Keratinocyte (primary cell): ENCODE measurements at regions not wholly inside any gene's neighbourhood (a gene's known extent, or its start where the extent isn't known, plus 50 kb on each side); places are given as distances from the start of the nearest gene placed in this dataset.

Experiments used
- DNase-seq: peaks from one replicate; pipeline ENCODE4 v3.0.0-alpha.2; 2011; ENCODE audit warnings: low read depth, missing footprints, low spot score
- FAIRE-seq: peaks from 2 replicates; lab custom pipeline; 2011; peaks lifted over from hg19 to GRCh38; lab: Jason Lieb, UNC
- H2AFZ ChIP-seq: 2 replicates; pipeline ENCODE4 v1.6.0; 2012; ENCODE audit warnings: low read length, control low read depth, inconsistent platforms; ENCODE audit not compliant: control insufficient read depth
- H3K27ac ChIP-seq: 2 replicates; pipeline ENCODE4 v1.5.1; 2011; ENCODE audit warnings: low read length; ENCODE audit not compliant: control insufficient read depth, insufficient read depth
- H3K27me3 ChIP-seq: 3 replicates; pipeline ENCODE4 v1.6.0; 2011; ENCODE audit warnings: low read length; ENCODE audit not compliant: control insufficient read depth, insufficient read depth; ENCODE audit errors: extremely low read depth
- H3K36me3 ChIP-seq, 2 experiments: 2 replicates in 1 of 2; 3 replicates in 1 of 2; pipeline ENCODE4 v1.5.1; 2011; ENCODE audit warnings: low read length in 2 of 2, mild to moderate bottlenecking in 1 of 2; ENCODE audit not compliant: control insufficient read depth in 2 of 2, insufficient read depth in 2 of 2; ENCODE audit errors: extremely low read depth in 1 of 2
- H3K4me1 ChIP-seq: 3 replicates; pipeline ENCODE4 v1.5.1; 2011; ENCODE audit warnings: low read length; ENCODE audit not compliant: control insufficient read depth, insufficient read depth; ENCODE audit errors: extremely low read depth
- H3K4me2 ChIP-seq: 3 replicates; pipeline ENCODE4 v1.6.0; 2011; ENCODE audit warnings: low read depth, low read length; ENCODE audit not compliant: control insufficient read depth, insufficient read depth; ENCODE audit errors: extremely low read depth
- H3K4me3 ChIP-seq, 3 experiments: fragments of 200-600 bp in 1 of 3; sonication (generic) in 1 of 3; 2 replicates in 2 of 3; 3 replicates in 1 of 3; pipeline ENCODE4 v1.5.1; 2011 to 2016; ENCODE audit warnings: low read length in 3 of 3, mild to moderate bottlenecking in 3 of 3, control low read depth in 2 of 3, inconsistent platforms in 1 of 3, low read depth in 1 of 3, mixed read lengths in 1 of 3, mixed run types in 1 of 3, moderate library complexity in 1 of 3; ENCODE audit not compliant: control insufficient read depth in 2 of 3, insufficient read depth in 2 of 3; ENCODE audit errors: extremely low read depth in 1 of 3
- H3K79me2 ChIP-seq: 2 replicates; pipeline ENCODE4 v1.6.0; 2012; ENCODE audit warnings: low read length; ENCODE audit not compliant: control insufficient read depth, insufficient read depth
- H3K9ac ChIP-seq: 3 replicates; pipeline ENCODE4 v1.6.0; 2011; ENCODE audit warnings: low read length; ENCODE audit not compliant: control insufficient read depth, insufficient read depth; ENCODE audit errors: extremely low read depth
- H3K9me1 ChIP-seq: 3 replicates; pipeline ENCODE4 v1.6.0; 2011; ENCODE audit warnings: low read length; ENCODE audit not compliant: control insufficient read depth, insufficient read depth; ENCODE audit errors: extremely low read depth
- H3K9me3 ChIP-seq: 2 replicates; pipeline ENCODE4 v1.5.1; 2012; ENCODE audit warnings: low read depth, low read length; ENCODE audit not compliant: control insufficient read depth
- H4K20me1 ChIP-seq: 3 replicates; pipeline ENCODE4 v1.6.0; 2011; ENCODE audit warnings: low read length; ENCODE audit not compliant: control insufficient read depth, insufficient read depth; ENCODE audit errors: extremely low read depth
- EZH2 ChIP-seq: IDR thresholded peaks from one replicate; pipeline ENCODE4 v1.6.1; 2012; ENCODE audit warnings: inconsistent platforms, mild to moderate bottlenecking, low read length, moderate library complexity
- dilution Hi-C: fragments of 300-500 bp; cut with MboI; formaldehyde crosslinking; loops from one replicate; pipeline ENCODE4 v1.7.0; 2020; ENCODE audit warnings: low sequenced_read_pairs; ENCODE audit not compliant: extremely low pct_ligation_motif_present
- TF ChIP-seq, protein P1 (sequence below), 3 experiments: IDR thresholded peaks in 1 of 3; conservative IDR thresholded peaks in 1 of 3; optimal IDR thresholded peaks in 1 of 3; 2 replicates in 2 of 3; 3 replicates in 1 of 3; pipeline versions ENCODE3 to v1.5.1; 2011; ENCODE audit warnings: low read length in 3 of 3, mild to moderate bottlenecking in 3 of 3, moderate library complexity in 2 of 3, control low read depth in 1 of 3, inconsistent platforms in 1 of 3; ENCODE audit not compliant: insufficient read depth in 2 of 3; ENCODE audit errors: extremely low read depth in 1 of 3

DNA sequence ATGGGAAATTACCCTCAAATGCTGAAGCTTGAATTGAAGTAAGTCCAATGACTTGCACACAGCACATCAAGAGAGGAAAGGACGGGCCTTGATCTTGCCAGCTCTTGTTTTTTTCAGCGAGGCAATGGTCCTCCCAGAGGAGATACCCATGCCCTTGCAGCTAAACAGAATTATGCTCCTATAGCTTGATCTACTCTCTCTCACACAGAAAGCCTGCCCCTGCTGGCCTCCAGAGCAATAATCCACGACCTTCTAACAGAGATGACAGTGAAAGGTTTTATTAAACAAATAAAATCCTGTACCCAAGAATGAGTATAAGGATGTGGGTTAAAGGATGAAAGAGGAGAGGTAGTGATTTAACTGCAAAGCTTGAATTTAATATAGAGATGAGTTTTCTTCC lies 268.0 kb downstream of the ADRA2A start:
- Histone ChIP-seq H3K9me1 (no peaks in the 10 kb centered on the region), H3K27me3 (no peaks in the 10 kb centered on the region), H3K4me3 (no peak overlapping the region), H3K9ac (no peak overlapping the region), H2AFZ (no peak overlapping the region), H3K79me2 (no peaks in the 10 kb centered on the region), H3K4me1 (no peaks in the 10 kb centered on the region), H3K9me3 (no peaks in the 10 kb centered on the region), H3K27ac (no peak overlapping the region), H3K36me3 (no peaks in the 10 kb centered on the region), H3K4me2 (no peak overlapping the region), H4K20me1 (no peaks in the 10 kb centered on the region)
- no peak for TF ChIP-seq EZH2
- TF ChIP-seq, protein P1, sequence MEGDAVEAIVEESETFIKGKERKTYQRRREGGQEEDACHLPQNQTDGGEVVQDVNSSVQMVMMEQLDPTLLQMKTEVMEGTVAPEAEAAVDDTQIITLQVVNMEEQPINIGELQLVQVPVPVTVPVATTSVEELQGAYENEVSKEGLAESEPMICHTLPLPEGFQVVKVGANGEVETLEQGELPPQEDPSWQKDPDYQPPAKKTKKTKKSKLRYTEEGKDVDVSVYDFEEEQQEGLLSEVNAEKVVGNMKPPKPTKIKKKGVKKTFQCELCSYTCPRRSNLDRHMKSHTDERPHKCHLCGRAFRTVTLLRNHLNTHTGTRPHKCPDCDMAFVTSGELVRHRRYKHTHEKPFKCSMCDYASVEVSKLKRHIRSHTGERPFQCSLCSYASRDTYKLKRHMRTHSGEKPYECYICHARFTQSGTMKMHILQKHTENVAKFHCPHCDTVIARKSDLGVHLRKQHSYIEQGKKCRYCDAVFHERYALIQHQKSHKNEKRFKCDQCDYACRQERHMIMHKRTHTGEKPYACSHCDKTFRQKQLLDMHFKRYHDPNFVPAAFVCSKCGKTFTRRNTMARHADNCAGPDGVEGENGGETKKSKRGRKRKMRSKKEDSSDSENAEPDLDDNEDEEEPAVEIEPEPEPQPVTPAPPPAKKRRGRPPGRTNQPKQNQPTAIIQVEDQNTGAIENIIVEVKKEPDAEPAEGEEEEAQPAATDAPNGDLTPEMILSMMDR (optimal IDR thresholded peaks at IDR 0.05 in 1 of 3, IDR thresholded peaks at IDR 0.05 in 1 of 3, conservative IDR thresholded peaks at IDR 0.05 in 1 of 3; ENCODE audit: extremely low read depth in 1 of 3, insufficient read depth in 2 of 3, low read length in 3 of 3): peak in 1 of 3 experiments; percentile 35
- dilution Hi-C loops: no loop called here
- DNase-seq: no peak
- no peak for FAIRE-seq

DNA sequence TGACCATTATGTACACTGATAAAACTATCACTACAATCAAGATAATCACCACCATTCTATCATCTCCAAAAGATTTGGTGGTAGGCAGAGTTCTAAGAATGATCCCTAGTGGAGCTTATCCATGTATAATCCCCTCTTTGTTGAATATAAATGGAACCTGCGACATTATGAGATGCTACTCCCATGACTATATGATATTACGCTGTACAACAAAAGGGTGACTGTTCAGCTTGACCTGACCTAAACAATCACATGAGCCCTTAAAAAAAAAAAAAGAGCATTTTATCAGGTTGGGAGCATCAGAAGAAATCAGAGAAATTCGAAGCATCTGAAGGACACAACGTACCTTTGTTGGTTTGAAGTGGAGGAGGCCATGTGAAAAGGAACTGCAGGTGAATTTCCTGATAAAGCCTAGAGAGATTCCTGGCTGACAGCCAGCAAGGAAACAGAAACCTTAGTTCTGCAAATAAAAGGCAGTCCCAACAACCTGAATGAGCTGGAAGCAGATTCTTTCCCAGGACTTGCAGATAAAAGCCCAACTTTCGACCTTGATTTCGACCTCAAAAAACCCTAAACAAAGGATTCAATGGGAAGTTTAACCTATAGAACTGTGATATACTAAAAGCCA lies 270.7 kb downstream of the ADRA2A start:
- no peak overlapping the region for H3K9ac ChIP-seq
- FAIRE-seq (no peak), DNase-seq (no peak)
- H3K9me1 ChIP-seq: no peaks in the 10 kb centered on the region
- no peaks in the 10 kb centered on the region for H3K27me3 ChIP-seq
- no peaks in the 10 kb centered on the region for H3K79me2 ChIP-seq
- H4K20me1 ChIP-seq: no peaks in the 10 kb centered on the region
- H3K9me3 ChIP-seq: no peaks in the 10 kb centered on the region
- H3K27ac ChIP-seq: no peak overlapping the region
- no peak overlapping the region for H3K4me3 ChIP-seq
- no peak for TF ChIP-seq EZH2
- TF ChIP-seq, protein P1 (optimal IDR thresholded peaks at IDR 0.05 in 1 of 3, IDR thresholded peaks at IDR 0.05 in 1 of 3, conservative IDR thresholded peaks at IDR 0.05 in 1 of 3; ENCODE audit: extremely low read depth in 1 of 3, insufficient read depth in 2 of 3, low read length in 3 of 3): no peak
- H3K4me1 ChIP-seq: no peaks in the 10 kb centered on the region
- H3K4me2 ChIP-seq: no peak overlapping the region
- dilution Hi-C loops: no loop called here
- H3K36me3 ChIP-seq: no peaks in the 10 kb centered on the region
- H2AFZ ChIP-seq: no peak overlapping the region
